ENCODE measurements at regions not wholly inside any gene's neighbourhood (a gene's known extent, or its start where the extent isn't known, plus 50 kb on each side); places are given as distances from the start of the nearest gene placed in this dataset.

- no peak overlapping the region for H3K4me3 ChIP-seq (ENCODE audit: low read depth in 1 of 2, low read length in 1 of 2)
- H3K27ac ChIP-seq = no peak overlapping the region
- H3K9me3 ChIP-seq = no peaks in the 10 kb centered on the region
- TF ChIP-seq CTCF (IDR thresholded peaks at IDR 0.05) = no peak
- H3K4me1 ChIP-seq (ENCODE audit: control insufficient read depth in 1 of 2, insufficient read depth in 1 of 2, low read depth in 1 of 2, low read length in 1 of 2) = no peaks in the 10 kb centered on the region
- H3K36me3 ChIP-seq = no peaks in the 10 kb centered on the region
- no peaks in the 10 kb centered on the region for H3K27me3 ChIP-seq
Measured at GRCh38 chr5:18238321-18238720, 604.1 kb downstream of the TAF11L14 start.

DNA sequence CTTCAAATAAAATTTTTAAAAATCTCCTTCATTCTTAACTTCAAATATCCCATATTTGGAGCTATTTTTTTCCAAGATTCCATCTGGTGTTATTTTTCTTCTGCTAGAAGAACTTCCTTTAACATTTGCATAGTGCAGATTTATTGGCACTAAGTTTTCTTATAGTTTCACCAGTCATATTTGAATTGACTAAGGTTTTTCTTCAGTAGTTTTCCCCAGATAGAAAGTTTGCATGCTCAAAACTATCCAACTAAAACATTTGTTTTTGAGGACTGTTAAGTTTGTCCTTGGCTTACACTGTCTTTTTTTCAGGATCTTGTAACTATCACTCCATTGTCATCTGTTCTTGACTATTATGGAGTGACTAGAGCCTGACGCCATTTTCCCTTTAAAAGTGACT, 606.7 kb downstream of the TAF11L14 start:
- Histone ChIP-seq H3K27ac (no peak overlapping the region), H3K4me3 (ENCODE audit: low read depth in 1 of 2, low read length in 1 of 2) (no peak overlapping the region), H3K9me3 (no peaks in the 10 kb centered on the region), H3K36me3 (no peaks in the 10 kb centered on the region), H3K27me3 (no peaks in the 10 kb centered on the region), H3K4me1 (ENCODE audit: control insufficient read depth in 1 of 2, insufficient read depth in 1 of 2, low read depth in 1 of 2, low read length in 1 of 2) (no peaks in the 10 kb centered on the region)
- no peak for TF ChIP-seq CTCF (IDR thresholded peaks at IDR 0.05)

DNA sequence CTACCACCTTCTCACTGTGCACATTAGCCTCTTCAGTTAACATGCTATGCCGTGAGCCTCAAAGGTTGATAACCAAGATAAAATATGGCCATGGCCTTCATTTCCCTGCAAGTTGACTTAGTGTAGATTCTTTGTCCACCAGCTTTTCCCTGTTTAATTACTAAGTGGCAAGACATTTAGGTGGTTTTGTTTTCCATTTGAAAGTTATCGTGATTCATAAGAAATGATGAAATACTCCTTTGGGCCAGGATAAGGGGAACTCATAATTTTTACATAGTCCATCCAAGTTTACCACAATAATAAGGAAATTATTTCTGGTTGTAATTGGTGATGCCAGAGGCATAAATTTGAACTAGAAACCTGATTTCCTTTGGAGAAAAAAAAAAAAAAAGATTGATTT, 609.6 kb downstream of the TAF11L14 start:
- Histone ChIP-seq H3K27me3 (no peaks in the 10 kb centered on the region), H3K36me3 (no peaks in the 10 kb centered on the region), H3K27ac (no peak overlapping the region), H3K4me3 (ENCODE audit: low read depth in 1 of 2, low read length in 1 of 2) (no peak overlapping the region), H3K9me3 (no peaks in the 10 kb centered on the region), H3K4me1 (ENCODE audit: control insufficient read depth in 1 of 2, insufficient read depth in 1 of 2, low read depth in 1 of 2, low read length in 1 of 2) (no peaks in the 10 kb centered on the region)
- no peak for TF ChIP-seq CTCF (IDR thresholded peaks at IDR 0.05)

DNA sequence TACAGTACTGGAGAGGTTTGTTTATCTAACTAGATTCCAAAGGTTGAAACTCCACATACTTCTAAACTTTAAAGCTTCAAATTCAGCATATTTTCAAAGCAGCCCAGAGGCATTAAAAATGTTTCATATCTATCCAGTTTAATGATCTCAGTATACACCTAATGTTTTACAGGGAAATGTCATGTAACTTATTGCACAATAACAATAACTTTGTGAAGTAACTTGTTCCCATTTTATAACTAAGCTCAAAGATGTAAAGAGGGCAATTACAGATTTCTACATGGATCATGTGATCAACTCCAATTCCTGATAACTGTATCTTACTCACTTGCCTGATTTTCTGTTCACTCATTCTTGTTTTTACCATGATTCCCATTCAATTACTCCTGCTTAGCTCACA, 610.0 kb downstream of the TAF11L14 start:
- no peaks in the 10 kb centered on the region for H3K36me3 ChIP-seq
- H3K4me1 ChIP-seq (ENCODE audit: control insufficient read depth in 1 of 2, insufficient read depth in 1 of 2, low read depth in 1 of 2, low read length in 1 of 2) = no peaks in the 10 kb centered on the region
- TF ChIP-seq CTCF (IDR thresholded peaks at IDR 0.05) = no peak
- no peak overlapping the region for H3K4me3 ChIP-seq (ENCODE audit: low read depth in 1 of 2, low read length in 1 of 2)
- H3K27me3 ChIP-seq = no peaks in the 10 kb centered on the region
- no peaks in the 10 kb centered on the region for H3K9me3 ChIP-seq
- no peak overlapping the region for H3K27ac ChIP-seq

DNA sequence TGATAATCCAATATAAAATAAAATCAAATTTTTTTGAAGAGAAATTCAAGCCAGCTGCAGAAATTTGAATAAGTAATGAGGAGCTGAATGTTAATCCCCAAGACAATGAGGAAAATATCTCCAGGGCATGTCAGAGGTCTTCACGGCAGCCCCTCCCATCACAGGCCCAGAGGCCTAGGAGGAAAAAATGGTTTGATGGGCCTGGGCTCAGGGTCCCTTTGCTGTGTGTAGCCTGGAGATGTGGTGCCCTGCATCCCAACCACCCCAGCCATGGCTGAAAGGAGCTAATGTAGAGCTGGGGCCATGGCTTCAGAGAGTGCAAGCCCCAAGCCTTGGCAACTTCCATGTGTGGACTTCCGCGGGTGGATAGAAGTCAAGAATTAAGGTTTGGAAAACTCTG, 618.3 kb downstream of the TAF11L14 start:
- Histone ChIP-seq H3K36me3 (no peaks in the 10 kb centered on the region), H3K4me3 (ENCODE audit: low read depth in 1 of 2, low read length in 1 of 2) (no peak overlapping the region), H3K27ac (no peak overlapping the region), H3K4me1 (ENCODE audit: control insufficient read depth in 1 of 2, insufficient read depth in 1 of 2, low read depth in 1 of 2, low read length in 1 of 2) (no peaks in the 10 kb centered on the region), H3K9me3 (no peaks in the 10 kb centered on the region), H3K27me3 (no peaks in the 10 kb centered on the region)
- no peak for TF ChIP-seq CTCF (IDR thresholded peaks at IDR 0.05)
